GM21447 (cell line): ENCODE measurements at regions not wholly inside any gene's neighbourhood (a gene's known extent, or its start where the extent isn't known, plus 50 kb on each side); places are given as distances from the start of the nearest gene placed in this dataset.

Experiments used
- ATAC-seq: cut with Tn5 transposase; IDR thresholded peaks from one replicate; pipeline ENCODE4 v1.9.1; 2021; ENCODE audit not compliant: unreplicated experiment

DNA sequence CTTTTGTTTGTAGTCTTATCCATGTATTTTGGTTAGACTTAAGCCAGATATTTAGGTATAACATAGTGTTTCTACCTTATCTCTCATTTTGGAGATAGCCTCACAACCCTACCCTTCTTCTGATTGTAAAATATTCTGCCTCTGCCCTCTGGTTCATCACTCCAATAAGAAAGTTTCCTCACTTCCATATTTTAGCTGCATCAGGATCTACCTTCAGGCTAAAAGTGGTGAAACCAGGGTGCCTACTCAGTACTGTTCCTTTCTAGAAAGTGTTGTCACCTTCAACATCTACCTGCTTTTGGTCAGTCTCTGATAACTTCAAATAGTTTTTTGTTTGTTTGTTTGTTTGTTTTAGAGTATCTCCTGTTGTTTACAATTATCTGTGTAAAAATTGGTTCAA lies 294.6 kb downstream of the ANXA1 start:
- no peak for ATAC-seq

DNA sequence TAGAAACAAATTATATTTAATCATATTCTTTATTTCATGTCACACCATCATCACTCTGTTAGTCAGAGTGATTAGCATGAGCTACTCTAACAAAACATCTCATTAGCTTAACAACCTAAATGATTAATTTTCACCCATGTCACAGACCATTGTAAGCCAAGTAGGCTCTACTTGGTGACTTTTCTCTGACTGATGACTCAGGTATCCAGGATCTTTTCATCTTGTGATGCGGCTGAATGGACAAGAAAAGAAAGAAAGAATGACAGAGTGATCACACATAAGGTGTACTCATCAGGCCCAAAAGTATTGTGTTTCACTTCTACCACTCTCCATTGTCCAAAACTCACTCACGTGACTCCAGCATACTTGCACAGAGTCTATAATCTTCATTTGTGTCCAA lies 299.3 kb downstream of the ANXA1 start:
- no peak for ATAC-seq

DNA sequence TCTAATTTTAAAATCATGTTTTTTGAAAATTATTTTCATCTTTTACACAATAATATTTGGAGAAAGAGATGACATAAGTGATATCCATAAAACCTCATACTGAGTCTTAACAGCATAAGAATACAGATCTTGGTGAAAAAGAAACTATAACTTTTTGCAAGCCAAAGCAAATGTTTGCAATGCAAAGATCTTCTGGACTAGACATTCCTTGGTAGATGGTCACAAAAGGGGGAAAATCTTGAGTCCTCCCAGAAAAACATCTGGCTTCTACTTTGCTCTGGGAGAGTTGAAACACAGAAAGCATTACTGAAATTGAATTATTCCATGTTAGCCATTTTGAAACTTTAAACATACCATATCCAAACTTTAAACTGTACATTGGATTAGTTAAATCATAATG lies 308.2 kb downstream of the ANXA1 start:
- ATAC-seq: no peak

DNA sequence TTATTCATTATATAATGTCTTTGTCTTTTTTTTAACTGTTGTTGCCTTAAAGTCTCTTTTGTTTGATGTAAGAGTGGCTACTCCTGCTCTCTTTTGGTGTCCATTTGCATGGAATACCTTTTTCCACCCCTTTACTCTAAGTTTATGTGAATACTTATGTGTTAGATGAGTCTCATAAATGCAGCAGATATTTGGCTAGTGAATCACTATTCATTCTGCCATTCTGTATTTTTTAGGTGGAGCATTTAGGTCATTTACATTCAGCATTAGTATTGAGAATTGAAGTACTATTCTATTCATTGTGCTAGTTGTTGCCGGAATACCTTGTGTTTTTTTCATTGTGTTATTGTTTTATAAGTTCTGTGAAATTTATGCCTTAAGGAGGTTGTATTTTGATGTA lies 317.1 kb downstream of the ANXA1 start:
- ATAC-seq: no peak

DNA sequence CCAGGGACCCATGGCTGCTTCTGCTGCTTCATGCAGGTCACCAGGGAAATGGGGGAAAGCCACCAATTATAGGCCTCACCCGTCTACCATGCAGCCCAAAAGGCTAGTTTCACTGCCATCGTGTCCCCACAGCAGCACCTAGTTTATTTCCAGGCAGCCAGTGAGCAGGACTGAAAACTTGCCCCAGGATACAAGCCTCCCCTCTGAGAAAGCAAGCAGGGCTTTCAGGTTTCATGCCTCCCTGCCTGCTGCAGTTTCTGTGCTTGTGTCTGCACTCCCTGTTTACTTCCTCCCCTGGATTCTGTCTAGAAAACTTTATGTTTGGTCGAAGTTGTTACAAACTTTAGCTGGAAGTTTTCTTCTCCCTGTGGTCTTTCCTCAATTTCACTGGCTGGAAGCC lies 319.1 kb downstream of the ANXA1 start:
- ATAC-seq: no peak

DNA sequence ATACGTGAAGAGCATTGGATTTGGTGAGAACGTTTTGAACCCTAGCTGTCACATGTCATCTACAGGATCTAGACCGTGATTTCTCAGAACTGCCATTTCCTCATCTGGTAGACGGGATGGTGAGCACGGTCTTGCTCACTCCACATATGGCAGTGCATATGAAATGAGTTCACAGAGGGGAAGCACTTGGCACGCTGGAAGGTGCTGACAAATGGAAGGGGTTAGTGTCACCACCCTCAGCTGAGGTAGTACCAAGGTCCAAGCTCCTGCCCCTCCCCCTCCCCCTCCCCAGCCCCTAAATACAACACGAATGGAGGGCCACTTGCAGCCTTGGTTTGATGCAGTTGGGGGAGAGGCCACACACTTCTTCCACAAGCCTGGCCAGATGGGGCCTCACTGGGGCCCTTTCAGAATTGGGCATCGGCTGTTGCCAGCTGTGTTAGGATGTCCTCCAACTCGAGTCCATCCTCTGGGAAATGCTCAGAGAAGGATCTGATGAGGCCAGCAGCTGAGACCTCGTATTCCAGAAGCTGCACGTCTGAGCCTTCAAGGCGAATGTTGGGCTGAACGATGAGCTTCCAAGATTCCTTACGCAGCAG lies 322.4 kb downstream of the ANXA1 start:
- no peak for ATAC-seq

DNA sequence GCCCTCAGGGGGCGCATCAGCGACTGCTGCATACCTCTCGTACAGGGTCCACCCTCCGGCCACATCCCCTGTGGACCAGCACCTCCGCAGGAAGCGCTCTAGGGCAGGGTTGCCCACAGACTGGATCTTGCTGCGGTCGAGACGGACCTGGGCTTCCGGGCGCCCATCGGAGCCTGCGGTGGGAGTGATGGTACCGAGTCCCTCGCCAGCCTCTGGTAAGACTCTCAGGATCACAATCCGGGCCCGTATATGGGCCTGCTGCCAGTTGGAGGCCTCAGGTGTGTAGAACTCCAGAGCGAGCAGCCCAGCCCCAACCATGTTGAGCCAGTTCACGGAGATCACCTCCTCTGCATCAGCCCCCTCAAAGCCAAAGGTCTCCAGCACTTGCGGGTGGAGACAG lies 323.0 kb downstream of the ANXA1 start:
- ATAC-seq: no peak

DNA sequence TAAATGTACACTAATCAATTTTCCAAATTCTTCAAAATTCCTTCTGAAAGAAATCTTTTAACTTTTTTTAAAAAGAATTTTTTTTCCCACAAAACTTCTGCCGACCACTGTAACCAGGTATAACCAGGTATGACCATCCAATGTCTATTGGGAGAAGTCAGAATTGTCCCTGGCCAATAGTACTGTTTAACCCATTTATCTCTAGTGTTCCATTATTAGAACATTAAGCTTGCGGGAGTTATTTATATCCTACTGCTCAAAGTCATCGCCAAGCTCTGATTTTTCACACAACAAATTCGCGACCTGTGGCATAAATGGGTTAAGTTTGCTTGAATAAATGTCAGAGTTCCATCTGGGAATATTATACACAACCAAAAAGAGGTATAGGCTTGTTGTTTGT lies 343.2 kb downstream of the ANXA1 start:
- no peak for ATAC-seq

DNA sequence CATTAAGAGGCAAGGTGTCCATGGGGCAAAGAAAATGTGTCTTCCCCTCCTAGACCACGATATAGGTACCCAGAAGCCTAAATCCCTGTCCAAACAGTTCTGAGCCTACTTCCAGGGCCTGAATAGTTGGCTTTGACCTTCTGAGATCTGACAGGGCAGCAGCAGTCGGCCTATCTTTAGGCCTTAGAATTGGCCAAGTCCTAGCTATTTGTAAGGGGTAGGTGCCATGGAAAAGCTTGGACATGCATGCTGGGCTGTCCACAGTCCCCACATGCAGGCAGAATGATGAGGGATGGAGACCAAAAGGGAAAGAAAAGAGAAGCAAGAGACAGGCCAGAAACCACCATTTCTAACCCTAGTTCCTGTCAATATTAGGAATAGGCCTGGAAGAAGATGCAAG lies 346.1 kb downstream of the ANXA1 start:
- no peak for ATAC-seq

DNA sequence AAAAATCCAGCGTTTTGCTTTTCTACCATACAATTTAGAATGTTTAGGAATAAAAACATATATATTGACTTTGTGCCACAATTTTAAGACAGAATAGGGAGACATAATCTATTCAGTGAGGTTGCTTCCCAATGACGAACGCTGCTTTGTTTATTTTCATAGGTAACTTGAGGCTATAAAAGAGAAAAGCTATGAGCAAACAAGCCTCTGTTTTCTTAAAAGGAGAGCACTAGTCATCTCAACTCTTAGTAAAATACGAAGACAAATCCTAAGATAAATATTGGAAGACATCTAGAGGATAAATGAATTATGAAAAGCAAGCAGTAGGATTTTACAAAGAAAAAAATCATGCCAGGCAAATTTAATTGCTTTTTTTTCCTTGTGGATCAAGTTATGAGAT lies 363.6 kb downstream of the ANXA1 start:
- no peak for ATAC-seq

DNA sequence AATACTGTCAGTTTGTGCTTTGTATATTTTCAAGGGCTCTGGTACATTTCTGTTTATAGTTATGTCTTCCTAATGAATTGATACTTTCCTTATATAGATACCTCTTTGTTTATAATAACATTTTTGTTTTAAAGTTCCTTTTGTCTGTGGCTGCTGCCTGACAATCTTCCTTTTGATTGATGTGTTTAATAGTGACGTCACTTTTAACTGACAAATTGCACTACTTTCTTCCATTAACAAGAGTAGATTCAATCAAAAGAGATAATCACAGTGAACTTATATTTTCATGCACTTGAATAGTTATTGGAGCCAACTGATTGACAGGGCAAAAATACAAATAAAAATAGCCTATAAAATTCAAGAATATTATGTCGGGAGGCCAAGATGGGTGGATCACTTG lies 371.7 kb downstream of the ANXA1 start:
- no peak for ATAC-seq

DNA sequence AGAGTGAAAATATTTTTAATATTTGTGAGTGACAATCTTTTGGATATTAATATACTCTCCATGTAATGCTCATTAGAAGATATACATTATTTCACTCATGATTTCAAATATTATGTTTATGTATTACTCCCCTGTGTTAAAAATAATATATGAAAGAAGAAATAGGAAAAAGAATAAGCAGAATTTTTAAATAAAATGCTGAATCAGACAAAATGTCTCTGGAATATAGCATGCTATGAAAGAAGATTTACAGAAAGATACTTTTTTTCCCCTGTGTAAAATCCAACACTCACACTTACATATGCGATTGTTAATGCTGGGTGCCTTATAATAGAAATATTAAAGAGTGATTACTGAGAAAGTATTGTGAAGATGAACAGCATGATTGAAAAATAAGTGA lies 373.7 kb downstream of the ANXA1 start:
- no peak for ATAC-seq

DNA sequence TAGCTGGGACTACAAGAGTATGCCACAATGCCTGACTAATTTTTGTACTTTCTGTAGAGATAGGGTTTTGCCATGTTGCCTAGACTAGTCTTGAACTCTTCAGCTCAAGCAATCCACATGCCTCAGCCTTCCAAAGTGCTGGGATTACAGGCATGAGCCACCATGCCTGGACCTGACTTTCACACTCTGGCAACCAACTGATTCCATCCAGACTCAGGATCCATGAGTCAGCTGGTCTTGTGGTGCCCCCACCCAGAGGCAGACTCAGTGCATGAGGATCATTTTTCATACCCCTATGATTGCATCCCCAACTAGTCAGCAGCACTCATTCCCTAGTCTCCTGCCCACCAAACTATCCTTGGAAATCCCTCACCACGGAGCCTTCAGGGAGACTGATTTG lies 375.9 kb downstream of the ANXA1 start:
- no peak for ATAC-seq

DNA sequence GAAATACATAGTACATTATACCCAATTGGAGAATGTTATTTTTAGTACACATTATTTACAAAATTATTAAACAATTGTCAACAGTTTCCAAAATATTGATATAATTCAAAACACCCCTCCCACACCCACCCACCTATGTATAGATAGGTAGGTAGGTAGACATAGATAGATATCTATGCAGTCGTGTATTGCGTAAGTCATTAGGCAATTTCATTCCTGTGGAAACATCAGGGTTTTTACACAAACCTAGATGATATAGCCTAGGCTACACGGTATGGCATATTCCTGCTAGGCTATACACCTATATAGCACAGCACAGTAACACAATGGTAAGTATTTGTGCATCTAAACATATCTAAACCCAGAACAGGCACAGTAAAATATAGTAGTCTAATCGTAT lies 377.3 kb downstream of the ANXA1 start:
- no peak for ATAC-seq

DNA sequence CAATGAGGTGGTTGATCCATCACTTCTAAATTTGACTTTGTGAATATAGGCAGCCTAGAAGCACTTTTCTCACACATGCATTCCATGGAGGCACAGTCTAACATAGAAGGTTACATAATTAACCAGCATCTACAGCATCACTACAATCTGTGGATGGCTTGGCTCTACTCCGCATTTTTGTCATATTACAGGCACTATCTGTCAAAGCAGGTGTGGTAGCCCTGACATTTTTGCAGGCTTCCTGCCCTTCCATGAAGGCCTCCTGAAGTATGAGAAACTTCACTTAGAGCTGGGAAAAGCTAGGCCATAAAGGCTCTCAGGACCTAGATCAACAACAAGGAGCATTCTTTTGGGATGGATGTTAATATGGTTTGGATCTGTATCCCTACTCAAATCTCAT lies 378.0 kb downstream of the ANXA1 start:
- ATAC-seq: no peak

DNA sequence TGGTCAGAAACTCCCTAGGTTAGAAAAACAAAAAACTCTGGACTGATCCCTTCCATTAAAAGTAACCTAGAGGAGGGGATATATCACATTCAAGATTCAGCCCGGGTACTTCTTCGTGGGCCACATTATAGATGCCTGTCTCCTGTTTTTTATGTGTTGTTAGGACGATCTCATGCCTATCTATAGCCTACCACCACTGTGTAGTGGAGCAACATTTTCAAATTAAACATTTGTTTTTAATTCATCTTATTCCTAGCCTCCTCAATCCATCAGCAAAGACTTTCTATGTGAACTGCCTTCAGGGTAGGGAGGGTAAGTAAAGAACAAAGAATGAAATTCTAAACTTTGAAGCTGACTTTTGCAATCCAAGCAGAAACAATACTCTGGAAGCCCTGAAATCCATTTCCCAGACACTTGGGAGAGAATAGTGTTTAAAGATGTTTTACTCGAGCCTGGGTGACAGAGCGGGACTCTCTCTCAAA lies 379.4 kb downstream of the ANXA1 start:
- no peak for ATAC-seq

DNA sequence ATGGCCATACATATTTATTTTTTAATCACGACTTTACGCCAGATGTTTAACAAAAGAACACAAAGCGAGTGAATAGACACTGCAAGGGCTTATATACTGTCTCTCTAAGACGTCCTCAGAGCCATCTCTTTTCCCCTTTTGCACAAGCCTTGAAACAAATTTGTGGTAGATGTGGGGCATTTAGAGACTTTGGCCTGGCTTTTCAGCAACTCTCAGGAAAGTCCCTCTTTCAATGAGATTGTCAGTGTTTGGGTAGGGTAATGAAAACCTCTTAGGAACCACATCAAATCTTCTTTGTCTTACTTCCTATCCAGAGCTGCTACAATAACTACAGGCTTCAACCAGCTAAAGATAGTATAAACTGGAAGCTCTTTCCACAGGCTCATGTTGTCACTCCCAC lies 380.0 kb downstream of the ANXA1 start:
- ATAC-seq: no peak

DNA sequence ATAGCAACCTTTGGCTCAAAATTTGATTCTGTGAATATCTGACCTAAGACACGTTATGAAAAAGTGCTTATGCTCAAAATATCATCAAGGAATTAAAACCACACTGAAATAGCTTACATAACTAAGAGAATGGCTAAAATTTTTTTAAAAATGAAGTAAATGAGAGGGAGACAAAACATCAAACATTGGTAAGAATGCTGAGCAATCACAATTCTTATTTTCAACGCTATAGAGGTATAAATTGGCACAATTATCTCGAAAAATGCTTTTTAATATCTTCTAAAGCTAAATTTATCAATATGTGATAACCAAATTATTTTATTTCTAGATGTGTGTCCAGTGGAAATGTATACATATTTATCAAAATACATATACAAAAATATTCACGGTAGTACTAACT lies 381.3 kb downstream of the ANXA1 start:
- no peak for ATAC-seq

DNA sequence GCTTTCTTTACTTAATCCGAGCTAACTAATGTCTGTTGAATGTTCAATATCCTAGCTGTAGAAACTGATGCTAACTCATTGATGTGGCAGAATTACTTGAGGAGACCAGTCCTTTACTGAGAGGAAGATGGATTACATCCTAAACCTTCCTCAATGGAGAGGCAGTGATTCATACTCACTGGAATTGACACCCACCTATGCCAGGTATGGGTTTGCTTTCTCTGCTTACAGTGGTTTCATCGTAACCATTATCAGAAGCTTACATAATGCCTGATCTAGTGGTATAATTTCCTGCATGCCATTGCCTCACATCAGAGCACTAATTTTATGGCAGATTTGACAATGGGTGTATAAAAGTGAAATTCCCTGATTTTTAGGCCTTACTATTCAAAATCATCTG lies 384.7 kb downstream of the ANXA1 start:
- ATAC-seq: no peak

DNA sequence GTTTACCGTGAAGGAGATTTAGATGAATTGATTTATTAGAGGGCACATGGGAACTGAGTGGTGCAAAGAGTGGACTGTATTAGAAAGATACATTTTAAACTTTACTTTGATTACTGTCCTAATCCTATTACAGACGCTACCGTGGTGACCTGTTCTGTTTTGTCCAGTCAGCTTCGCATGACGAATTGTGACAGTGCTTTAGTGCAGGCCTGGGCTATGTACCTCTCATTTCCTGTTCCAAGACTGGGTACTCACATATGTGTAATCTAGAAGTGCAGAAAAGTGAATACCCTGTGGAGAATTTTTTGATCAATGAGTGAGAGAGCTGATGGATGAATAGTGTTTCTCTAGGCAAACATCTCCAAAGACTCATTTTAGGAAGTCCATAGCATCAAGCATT lies 385.9 kb downstream of the ANXA1 start:
- no peak for ATAC-seq

DNA sequence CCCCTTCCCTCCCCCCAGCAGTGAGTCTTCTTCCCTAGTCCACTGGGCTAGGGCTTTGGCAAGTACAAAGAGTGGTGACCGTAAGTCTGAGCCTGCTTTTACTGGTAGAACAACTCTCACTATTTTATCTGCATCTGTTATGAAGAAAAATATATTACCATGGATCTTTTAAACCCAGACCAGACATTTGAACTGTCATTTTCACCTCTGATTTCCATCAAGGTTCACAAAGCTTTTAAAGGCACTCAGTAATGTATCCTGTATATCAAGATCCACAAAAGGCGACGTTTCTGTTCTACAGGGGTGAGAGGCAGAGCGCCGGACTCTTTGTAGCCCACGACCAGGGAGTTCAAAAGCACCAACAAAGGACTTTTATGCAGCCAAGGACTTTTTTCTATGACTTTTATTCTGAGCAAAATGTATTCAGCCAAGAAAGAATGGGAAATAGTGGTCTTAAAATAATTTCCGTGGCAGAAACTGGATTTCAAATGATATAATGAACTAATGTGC lies 388.3 kb downstream of the ANXA1 start:
- no peak for ATAC-seq

DNA sequence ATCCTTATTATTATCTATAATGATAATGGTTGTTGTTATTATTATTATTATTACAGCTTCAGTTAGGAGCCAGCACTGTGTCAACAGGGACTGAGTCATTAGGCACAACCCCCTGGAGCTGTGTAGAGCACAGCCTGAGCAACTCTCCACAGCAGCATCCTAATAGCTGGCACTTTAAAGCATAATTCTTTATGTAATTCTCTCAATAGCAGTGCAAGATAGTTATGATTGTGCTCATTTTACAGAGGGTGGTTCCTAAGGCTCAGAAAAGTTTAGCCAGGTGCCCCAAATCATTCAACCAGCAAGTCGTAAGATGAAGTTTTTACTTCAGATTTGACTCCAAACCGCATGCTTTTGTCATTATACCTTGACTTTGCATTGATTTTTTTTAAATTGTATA lies 390.3 kb downstream of the ANXA1 start:
- no peak for ATAC-seq

DNA sequence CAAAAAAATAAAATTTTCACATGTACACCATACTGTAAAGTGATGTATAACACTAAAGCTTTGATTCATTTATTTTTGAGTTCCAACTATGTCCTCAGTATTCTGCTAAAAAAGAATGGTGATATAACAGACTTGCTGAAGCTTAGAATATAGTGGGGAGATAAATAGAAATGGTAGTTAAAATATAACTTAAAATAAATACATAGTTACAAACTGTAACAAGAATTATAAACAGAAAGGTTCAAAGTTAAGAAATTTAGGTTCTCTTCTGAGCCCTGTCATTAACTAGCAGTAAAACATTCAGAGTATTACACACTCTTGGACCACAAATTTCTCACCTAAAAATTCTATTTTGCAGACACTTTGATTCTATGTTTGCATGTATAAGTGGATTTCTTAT lies 392.1 kb downstream of the ANXA1 start:
- ATAC-seq: no peak
